NOMO-1 (cell line): ENCODE measurements at regions not wholly inside any gene's neighbourhood (a gene's known extent, or its start where the extent isn't known, plus 50 kb on each side); places are given as distances from the start of the nearest gene placed in this dataset.
"Not testable (repeated sequence)": the region's sequence is repeated elsewhere in the genome, so short reads cannot be mapped to it uniquely, and the experiment has no call there.

Experiments used
- DNase-seq, 2 experiments: peaks; one replicate each; lab custom pipeline; 2025; ENCODE audit not compliant: unreplicated experiment in 2 of 2; lab: John Stamatoyannopoulos, UW

DNA sequence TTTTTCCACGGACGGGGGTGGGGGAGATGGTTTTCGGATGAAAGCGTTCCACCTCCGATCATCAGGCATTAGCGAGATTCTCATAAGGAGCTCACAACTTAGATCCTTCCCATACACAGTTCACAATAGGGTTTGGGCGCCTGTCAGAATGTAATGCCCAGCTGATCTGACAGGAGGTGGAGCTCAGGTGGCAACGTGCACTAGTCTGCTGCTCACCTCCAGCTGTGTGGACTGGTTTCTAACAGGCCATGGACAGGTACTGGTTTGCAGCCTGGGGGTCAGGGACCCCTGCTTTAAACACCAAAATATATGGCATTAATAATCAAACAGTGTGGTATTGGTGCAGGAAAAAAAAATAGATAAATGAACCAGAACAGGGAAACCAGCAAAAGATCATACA is 157.5 kb upstream of the NLRP1 start:
- DNase-seq: no peak

DNA sequence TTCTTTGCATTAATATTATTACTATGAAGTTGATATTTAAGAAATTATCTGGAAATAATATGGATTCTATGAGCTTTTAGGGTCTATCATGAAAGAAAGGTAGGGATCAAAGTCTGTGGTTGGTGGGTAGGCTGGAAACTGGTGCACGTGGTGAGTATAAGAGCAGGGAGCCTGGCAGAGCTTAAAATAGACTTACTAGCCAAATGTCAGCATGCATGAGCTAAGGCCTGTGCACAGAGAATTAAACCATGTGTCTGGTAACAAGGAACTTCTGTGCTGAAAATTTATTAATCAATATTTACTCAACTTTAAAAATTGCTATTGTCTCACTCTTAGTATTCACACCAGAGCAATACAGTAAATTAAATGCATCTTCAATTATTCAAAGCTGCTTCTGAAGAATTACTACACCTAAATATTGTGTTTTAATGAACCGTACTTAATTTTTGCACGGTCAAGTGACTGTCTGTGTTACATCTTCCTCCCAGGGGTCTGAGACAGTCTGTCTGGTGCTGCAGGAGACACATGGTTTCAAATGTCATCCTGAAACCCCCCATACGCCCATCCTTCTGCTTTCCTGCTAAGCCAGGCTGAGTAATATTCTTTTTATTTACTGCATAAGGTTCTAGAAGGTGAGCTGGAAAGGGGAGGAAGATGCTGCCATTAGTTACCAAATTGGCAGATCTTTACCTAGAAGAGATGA is 161.0 kb upstream of the NLRP1 start:
- no peak for DNase-seq

- DNase-seq: no peak
Measured at GRCh38 chr17:5747276-5747675, 163.0 kb upstream of the NLRP1 start.

GRCh38 chr17:5747964-5748363 is 163.7 kb upstream of the NLRP1 start:
- DNase-seq: no peak

DNA sequence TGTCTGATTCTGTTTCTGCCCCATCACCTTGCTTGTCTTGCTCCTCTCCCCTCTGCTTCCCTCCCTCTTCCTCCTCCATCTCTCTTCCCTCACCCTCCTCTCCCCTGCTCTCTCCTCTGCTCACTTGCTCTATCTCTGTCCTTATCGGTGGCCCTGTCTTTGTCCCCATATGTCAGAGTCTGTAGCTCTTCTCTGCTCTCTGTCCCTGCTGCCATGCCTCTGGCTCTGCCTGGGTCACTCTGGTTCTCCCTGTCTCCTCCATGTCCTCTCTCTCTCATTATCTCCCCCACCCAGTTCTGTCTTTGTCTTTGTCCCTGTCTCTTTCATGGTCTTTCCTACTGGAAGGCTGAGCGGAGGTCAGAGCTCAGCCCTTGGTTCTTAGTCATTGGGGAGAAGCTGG is 169.1 kb upstream of the NLRP1 start:
- DNase-seq: no peak

DNA sequence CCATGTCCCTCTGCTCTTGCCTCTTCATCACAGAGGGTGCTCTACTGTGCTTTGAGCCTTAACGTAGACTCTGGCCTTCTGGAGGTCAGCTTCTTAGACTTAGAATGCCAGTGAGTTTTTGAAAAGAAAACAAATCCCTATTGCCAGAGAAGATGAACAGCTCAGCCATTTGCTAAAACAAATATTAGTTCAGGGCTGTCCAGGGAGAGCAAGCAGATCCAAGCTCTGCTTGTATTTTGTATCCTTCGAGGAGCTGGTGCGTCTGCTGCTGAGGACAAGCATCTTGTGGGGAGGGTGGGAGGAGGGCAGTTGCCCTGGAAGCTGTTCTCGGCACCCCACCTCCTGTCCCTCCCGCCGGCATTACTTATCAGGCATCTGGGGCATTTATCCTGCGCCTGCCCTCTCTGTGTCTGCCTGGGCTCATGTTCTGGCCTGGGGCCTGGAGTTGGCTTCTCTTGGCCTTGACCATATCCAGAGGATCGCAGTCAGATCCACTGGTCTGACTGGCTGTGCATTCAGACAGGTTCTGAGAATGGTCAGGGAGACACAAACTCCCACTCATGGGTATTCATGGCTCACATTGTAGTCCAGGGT is 173.1 kb upstream of the NLRP1 start:
- DNase-seq: no peak

DNA sequence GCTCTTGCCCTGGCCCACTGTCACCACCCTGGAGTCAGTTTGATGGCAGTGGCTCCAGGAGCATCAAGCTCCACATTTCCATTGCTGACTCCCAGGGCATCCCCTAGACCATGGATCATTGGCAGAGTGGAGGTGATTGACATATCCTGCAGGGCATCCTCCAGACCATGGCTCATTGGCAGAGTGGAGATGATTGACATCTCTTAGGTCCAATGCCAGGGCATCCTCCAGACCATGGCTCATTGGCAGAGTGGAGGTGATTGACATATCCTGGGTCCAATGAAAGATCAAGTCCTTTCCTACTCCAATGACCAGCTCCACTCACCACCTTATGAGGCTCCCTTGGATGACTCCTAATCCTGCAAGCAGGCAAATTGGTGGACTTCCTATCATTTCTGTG is 174.3 kb upstream of the NLRP1 start:
- no peak for DNase-seq

GRCh38 chr17:5759501-5759925 is 175.2 kb upstream of the NLRP1 start:
- DNase-seq: no peak

- DNase-seq: no peak
Measured at GRCh38 chr17:5762191-5762590, 177.9 kb upstream of the NLRP1 start.

GRCh38 chr17:5763595-5764306 is 179.4 kb upstream of the NLRP1 start:
- no peak for DNase-seq

- no peak for DNase-seq
Measured at GRCh38 chr17:5769593-5770354, 185.5 kb upstream of the NLRP1 start.

GRCh38 chr17:5770441-5771270 is 186.3 kb upstream of the NLRP1 start:
- DNase-seq: no peak

GRCh38 chr17:5771271-5771577 is 186.9 kb upstream of the NLRP1 start:
- not testable (repeated sequence) for DNase-seq

DNA sequence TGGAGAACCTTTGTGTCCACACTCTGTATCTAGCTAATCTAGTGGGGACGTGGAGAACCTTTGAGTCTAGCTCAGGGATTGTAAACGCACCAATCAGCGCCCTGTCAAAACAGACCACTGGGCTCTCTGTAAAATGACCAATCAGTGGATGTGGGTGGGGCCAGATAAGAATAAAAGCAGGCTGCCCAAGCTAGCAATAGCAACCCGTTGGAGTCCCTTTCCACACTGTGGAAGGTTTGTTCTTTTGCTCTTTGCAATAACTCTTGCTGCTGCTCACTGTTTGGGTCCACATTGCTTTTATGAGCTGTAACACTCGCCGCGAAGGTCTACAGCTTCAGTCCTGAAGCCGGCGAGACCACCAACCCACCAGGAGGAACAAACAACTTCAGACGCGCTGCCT is 187.7 kb upstream of the NLRP1 start:
- not testable (repeated sequence) for DNase-seq

DNA sequence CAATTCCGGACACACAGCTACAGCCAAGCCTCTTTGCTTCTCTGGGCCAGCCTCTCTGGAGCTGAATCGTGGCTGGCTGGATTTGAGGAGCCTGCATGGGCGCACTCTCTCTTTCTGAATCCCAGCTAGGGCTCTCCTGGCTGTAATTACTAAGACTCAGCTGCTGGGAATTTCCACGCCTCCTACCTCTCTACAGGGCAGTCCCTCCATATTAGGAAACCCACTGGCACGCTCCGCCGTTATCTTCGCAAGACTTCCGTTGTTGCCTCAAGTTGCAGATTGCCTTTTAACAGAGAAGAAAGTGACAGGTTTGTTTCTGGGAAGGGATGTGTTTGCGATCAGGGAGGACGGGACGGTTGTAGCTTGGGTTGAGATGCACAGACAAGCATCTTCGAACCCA is 188.4 kb upstream of the NLRP1 start:
- DNase-seq: no peak

- DNase-seq: no peak
Measured at GRCh38 chr17:5773816-5774360, 189.6 kb upstream of the NLRP1 start.

- no peak for DNase-seq
Measured at GRCh38 chr17:5775098-5775497, 190.8 kb upstream of the NLRP1 start.

- no peak for DNase-seq
Measured at GRCh38 chr17:5780476-5780875, 196.2 kb upstream of the NLRP1 start.

DNA sequence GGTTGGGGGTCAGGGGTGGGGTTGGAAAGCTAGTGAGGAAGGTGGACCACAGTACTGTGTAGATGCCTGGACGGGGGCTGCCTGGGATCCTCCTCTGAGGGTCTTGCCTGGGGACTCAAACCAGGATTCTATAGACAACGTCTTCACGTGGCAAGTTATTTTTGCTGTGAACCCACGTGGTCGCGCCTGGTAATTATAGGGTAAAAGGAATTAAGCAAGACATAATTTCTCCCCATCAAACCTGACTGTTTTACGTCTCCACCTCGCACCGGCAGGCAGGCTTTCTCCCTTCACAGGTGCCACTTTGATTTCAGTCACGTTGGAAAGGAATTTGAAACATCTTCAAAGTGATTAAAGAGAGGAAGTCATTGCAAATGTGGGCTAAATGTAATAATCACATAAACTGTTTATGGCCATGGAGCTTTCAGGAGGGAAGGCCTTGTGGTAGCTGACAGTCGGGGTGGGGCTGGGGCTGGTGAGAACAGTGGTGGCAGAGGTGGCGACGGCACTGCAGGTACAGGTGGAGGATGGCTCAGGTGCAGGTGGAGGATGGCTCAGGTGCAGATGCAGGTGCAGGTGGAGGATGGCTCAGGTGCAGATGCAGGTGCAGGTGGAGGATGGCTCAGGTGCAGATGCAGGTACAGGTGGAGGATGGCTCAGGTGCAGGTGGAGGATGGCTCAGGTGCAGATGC is 197.1 kb upstream of the NLRP1 start:
- no peak for DNase-seq

GRCh38 chr17:5783269-5783668 is 199.0 kb upstream of the NLRP1 start:
- no peak for DNase-seq
